Iris pigment epithelial cell (primary cell): ENCODE measurements at regions not wholly inside any gene's neighbourhood (a gene's known extent, or its start where the extent isn't known, plus 50 kb on each side); places are given as distances from the start of the nearest gene placed in this dataset.

ENCODE experiments used
- DNase-seq: peaks from one replicate; pipeline ENCODE4 v3.0.0-alpha.2; 2011; ENCODE audit warnings: low read depth

- DNase-seq: peak; percentile 40
These were observed 114.1 kb upstream of the NPY2R start for GRCh38 chr4:155094201-155094820.

GRCh38 chr4:155099231-155099630 lies 109.2 kb upstream of the NPY2R start:
- DNase-seq: no peak

GRCh38 chr4:155106629-155107028 lies 101.8 kb upstream of the NPY2R start:
- no peak for DNase-seq

- DNase-seq: no peak
These were observed 101.4 kb upstream of the NPY2R start for GRCh38 chr4:155107059-155107458.

GRCh38 chr4:155114790-155115189 lies 93.6 kb upstream of the NPY2R start:
- no peak for DNase-seq

- no peak for DNase-seq
These were observed 89.4 kb upstream of the NPY2R start for GRCh38 chr4:155119006-155119405.

- DNase-seq: no peak
These were observed 87.9 kb upstream of the NPY2R start for GRCh38 chr4:155120536-155120935.

- no peak for DNase-seq
These were observed 86.1 kb upstream of the NPY2R start for GRCh38 chr4:155122382-155122781.

GRCh38 chr4:155134136-155134535 lies 74.3 kb upstream of the NPY2R start:
- DNase-seq: no peak

GRCh38 chr4:155140889-155141288 lies 67.5 kb upstream of the NPY2R start:
- DNase-seq: no peak

- DNase-seq: no peak
These were observed 64.9 kb upstream of the NPY2R start for GRCh38 chr4:155143512-155143911.
